ENCODE measurements at regions not wholly inside any gene's neighbourhood (a gene's known extent, or its start where the extent isn't known, plus 50 kb on each side); places are given as distances from the start of the nearest gene placed in this dataset.

DNA sequence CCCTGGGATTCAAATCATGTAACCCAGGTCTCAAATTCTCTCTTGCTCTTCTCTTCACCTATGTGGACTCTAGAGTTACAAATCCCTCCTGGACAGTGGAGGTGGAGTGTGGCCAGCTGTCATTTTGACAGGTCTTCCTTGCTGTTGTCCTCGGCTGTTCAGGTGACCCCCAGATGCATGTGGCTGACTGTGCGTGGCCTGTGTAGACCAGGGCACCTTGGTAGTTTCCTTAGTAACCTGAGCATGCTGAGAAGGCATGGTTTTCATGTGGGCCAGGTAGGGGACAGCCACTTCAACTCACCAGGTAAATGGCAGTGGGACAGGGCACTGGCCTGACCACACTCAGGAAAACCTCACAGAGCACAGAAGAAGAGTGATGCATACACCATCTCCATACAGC is 155.0 kb upstream of the TSHZ3 start (continued):
- TF ChIP-seq ZFP3 (CRISPR knock-in tag; IDR thresholded peaks at IDR 0.05) (no peak), ZNF8 (CRISPR knock-in tag; IDR thresholded peaks at IDR 0.05) (no peak), PPARA (CRISPR knock-in tag; IDR thresholded peaks at IDR 0.05; ENCODE audit: borderline replicate concordance) (no peak)

DNA sequence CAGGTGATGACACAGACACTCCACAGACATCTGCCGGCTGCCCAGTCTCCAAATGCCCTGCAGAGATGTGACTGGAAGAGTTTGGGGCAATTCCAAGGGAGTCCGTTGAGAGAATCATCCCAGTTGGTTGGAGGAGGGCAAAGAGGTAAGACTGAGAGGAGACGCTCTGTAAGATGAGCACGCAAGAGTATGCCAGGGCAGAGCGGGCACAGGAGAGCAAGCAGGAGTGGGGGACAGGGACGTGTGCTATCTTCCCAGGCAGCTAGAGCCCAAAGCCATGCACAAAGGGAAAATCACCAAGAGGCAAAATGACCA is 156.3 kb upstream of the TSHZ3 start:
- TF ChIP-seq BACH2 (CRISPR knock-in tag; IDR thresholded peaks at IDR 0.05; ENCODE audit: borderline replicate concordance) (no peak), ZNF70 (CRISPR knock-in tag; IDR thresholded peaks at IDR 0.05) (no peak), PPARA (CRISPR knock-in tag; IDR thresholded peaks at IDR 0.05; ENCODE audit: borderline replicate concordance) (no peak), GLIS3 (CRISPR knock-in tag; IDR thresholded peaks at IDR 0.05) (no peak)
- TF ChIP-seq, protein P1, sequence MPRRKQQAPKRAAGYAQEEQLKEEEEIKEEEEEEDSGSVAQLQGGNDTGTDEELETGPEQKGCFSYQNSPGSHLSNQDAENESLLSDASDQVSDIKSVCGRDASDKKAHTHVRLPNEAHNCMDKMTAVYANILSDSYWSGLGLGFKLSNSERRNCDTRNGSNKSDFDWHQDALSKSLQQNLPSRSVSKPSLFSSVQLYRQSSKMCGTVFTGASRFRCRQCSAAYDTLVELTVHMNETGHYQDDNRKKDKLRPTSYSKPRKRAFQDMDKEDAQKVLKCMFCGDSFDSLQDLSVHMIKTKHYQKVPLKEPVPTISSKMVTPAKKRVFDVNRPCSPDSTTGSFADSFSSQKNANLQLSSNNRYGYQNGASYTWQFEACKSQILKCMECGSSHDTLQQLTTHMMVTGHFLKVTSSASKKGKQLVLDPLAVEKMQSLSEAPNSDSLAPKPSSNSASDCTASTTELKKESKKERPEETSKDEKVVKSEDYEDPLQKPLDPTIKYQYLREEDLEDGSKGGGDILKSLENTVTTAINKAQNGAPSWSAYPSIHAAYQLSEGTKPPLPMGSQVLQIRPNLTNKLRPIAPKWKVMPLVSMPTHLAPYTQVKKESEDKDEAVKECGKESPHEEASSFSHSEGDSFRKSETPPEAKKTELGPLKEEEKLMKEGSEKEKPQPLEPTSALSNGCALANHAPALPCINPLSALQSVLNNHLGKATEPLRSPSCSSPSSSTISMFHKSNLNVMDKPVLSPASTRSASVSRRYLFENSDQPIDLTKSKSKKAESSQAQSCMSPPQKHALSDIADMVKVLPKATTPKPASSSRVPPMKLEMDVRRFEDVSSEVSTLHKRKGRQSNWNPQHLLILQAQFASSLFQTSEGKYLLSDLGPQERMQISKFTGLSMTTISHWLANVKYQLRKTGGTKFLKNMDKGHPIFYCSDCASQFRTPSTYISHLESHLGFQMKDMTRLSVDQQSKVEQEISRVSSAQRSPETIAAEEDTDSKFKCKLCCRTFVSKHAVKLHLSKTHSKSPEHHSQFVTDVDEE (CRISPR knock-in tag; IDR thresholded peaks at IDR 0.05) = no peak
- TF ChIP-seq, protein P2, sequence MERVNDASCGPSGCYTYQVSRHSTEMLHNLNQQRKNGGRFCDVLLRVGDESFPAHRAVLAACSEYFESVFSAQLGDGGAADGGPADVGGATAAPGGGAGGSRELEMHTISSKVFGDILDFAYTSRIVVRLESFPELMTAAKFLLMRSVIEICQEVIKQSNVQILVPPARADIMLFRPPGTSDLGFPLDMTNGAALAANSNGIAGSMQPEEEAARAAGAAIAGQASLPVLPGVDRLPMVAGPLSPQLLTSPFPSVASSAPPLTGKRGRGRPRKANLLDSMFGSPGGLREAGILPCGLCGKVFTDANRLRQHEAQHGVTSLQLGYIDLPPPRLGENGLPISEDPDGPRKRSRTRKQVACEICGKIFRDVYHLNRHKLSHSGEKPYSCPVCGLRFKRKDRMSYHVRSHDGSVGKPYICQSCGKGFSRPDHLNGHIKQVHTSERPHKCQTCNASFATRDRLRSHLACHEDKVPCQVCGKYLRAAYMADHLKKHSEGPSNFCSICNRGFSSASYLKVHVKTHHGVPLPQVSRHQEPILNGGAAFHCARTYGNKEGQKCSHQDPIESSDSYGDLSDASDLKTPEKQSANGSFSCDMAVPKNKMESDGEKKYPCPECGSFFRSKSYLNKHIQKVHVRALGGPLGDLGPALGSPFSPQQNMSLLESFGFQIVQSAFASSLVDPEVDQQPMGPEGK (CRISPR knock-in tag; IDR thresholded peaks at IDR 0.05; ENCODE audit: borderline replicate concordance) = no peak
- no peak for ATAC-seq

DNA sequence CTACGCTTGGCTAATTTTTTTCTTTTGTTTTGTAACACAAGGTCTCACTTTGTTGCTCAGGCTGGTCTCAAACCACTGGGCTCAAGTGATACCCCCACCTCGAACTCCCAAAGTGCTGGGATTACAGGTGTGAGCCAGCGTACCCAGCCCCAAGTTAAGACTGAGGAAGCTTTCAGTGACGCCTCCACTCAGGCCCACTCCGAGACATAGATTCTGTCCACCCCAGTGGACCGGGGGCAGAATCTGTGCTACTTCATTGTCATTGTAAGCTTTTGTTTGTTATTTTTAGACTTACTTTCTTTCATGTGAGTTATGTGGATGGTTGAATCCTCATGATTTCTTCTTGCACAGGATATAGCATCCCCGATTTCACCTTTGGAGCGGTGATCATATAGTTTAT is 156.9 kb upstream of the TSHZ3 start:
- TF ChIP-seq, protein P3, sequence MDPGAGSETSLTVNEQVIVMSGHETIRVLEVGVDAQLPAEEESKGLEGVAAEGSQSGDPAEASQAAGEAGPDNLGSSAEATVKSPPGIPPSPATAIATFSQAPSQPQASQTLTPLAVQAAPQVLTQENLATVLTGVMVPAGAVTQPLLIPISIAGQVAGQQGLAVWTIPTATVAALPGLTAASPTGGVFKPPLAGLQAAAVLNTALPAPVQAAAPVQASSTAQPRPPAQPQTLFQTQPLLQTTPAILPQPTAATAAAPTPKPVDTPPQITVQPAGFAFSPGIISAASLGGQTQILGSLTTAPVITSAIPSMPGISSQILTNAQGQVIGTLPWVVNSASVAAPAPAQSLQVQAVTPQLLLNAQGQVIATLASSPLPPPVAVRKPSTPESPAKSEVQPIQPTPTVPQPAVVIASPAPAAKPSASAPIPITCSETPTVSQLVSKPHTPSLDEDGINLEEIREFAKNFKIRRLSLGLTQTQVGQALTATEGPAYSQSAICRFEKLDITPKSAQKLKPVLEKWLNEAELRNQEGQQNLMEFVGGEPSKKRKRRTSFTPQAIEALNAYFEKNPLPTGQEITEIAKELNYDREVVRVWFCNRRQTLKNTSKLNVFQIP (CRISPR knock-in tag; IDR thresholded peaks at IDR 0.05; ENCODE audit: borderline replicate concordance, low read depth) = no peak
- TF ChIP-seq SNAI2 (CRISPR knock-in tag; IDR thresholded peaks at IDR 0.05) = no peak
- TF ChIP-seq, protein P4, sequence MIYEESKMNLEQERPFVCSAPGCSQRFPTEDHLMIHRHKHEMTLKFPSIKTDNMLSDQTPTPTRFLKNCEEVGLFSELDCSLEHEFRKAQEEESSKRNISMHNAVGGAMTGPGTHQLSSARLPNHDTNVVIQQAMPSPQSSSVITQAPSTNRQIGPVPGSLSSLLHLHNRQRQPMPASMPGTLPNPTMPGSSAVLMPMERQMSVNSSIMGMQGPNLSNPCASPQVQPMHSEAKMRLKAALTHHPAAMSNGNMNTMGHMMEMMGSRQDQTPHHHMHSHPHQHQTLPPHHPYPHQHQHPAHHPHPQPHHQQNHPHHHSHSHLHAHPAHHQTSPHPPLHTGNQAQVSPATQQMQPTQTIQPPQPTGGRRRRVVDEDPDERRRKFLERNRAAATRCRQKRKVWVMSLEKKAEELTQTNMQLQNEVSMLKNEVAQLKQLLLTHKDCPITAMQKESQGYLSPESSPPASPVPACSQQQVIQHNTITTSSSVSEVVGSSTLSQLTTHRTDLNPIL (CRISPR knock-in tag; IDR thresholded peaks at IDR 0.05; ENCODE audit: low read depth) = no peak
- TF ChIP-seq RARB (CRISPR knock-in tag; IDR thresholded peaks at IDR 0.05) = no peak
- TF ChIP-seq, protein P1 (CRISPR knock-in tag; IDR thresholded peaks at IDR 0.05) = no peak
- no peak for TF ChIP-seq BACH2 (CRISPR knock-in tag; IDR thresholded peaks at IDR 0.05; ENCODE audit: borderline replicate concordance)
- TF ChIP-seq ARNTL (CRISPR knock-in tag; IDR thresholded peaks at IDR 0.05; ENCODE audit: borderline replicate concordance, low read depth) = no peak
- no peak for ATAC-seq

DNA sequence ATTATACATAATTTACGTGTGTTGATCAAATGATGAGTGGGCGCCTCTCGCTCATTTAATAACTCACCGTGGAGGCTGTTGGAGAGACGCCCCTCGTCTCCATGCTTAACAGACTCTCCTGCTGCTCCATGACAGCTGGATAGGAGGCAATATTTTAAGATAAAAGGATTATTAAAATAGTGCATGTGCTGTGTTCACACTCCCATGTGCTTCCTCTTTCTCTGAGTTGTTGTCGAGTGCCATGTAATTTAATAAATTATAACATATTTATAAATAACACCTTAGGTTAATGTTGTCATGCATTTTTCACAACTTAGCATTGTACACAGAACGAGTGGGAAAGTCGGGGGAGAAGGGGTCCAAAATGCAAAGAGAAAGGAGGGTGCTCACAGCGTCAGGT is 161.4 kb upstream of the TSHZ3 start:
- no peak for ATAC-seq
- no peak for TF ChIP-seq RARB (CRISPR knock-in tag; IDR thresholded peaks at IDR 0.05)
- TF ChIP-seq, protein P5, sequence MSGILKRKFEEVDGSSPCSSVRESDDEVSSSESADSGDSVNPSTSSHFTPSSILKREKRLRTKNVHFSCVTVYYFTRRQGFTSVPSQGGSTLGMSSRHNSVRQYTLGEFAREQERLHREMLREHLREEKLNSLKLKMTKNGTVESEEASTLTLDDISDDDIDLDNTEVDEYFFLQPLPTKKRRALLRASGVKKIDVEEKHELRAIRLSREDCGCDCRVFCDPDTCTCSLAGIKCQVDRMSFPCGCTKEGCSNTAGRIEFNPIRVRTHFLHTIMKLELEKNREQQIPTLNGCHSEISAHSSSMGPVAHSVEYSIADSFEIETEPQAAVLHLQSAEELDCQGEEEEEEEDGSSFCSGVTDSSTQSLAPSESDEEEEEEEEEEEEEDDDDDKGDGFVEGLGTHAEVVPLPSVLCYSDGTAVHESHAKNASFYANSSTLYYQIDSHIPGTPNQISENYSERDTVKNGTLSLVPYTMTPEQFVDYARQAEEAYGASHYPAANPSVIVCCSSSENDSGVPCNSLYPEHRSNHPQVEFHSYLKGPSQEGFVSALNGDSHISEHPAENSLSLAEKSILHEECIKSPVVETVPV (CRISPR knock-in tag; IDR thresholded peaks at IDR 0.05) = no peak
- TF ChIP-seq, protein P2 (CRISPR knock-in tag; IDR thresholded peaks at IDR 0.05; ENCODE audit: borderline replicate concordance) = no peak
- TF ChIP-seq ZNF8 (CRISPR knock-in tag; IDR thresholded peaks at IDR 0.05) = no peak
- TF ChIP-seq, protein P4 (CRISPR knock-in tag; IDR thresholded peaks at IDR 0.05; ENCODE audit: low read depth) = no peak
- no peak for TF ChIP-seq ZFP30 (CRISPR knock-in tag; IDR thresholded peaks at IDR 0.05)
- TF ChIP-seq CSDC2 (CRISPR knock-in tag; IDR thresholded peaks at IDR 0.05) = no peak
- TF ChIP-seq TOX (CRISPR knock-in tag; IDR thresholded peaks at IDR 0.05; ENCODE audit: borderline replicate concordance) = no peak
- no peak for TF ChIP-seq ARNTL (CRISPR knock-in tag; IDR thresholded peaks at IDR 0.05; ENCODE audit: borderline replicate concordance, low read depth)
- no peak for TF ChIP-seq OSR1 (CRISPR knock-in tag; IDR thresholded peaks at IDR 0.05)
- TF ChIP-seq ISL1 (CRISPR knock-in tag; IDR thresholded peaks at IDR 0.05) = no peak
- TF ChIP-seq PPARA (CRISPR knock-in tag; IDR thresholded peaks at IDR 0.05; ENCODE audit: borderline replicate concordance) = no peak
